ENCODE measurements at regions not wholly inside any gene's neighbourhood (a gene's known extent, or its start where the extent isn't known, plus 50 kb on each side); places are given as distances from the start of the nearest gene placed in this dataset.

- DNase-seq (ENCODE audit: low read depth in 3 of 3): no peak
These were observed 278.4 kb upstream of the SNX7 start for GRCh38 chr1:98382986-98383740.

DNA sequence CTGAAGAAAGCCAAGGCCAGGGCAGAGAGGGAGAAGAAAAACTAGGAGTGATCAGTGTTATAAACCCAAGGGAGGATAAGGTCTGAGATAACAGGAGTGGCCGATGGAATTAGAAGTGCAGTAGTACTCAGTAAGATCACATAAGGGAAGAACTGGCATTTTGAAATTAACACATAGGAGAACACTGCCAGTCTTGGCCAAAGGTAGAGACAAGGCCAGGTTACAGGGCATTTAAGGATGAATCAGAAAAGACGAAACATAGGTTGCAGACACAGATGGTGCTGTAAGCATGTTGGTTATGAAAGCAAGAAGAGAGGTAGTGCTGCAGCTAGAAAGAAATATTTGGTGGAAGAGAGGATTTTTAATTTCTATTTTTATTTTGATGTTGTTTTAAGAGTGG is 278.9 kb upstream of the SNX7 start:
- no peak for DNase-seq (ENCODE audit: low read depth in 3 of 3)

- DNase-seq (ENCODE audit: low read depth in 3 of 3): no peak
These were observed 287.4 kb upstream of the SNX7 start for GRCh38 chr1:98374098-98374497.

DNA sequence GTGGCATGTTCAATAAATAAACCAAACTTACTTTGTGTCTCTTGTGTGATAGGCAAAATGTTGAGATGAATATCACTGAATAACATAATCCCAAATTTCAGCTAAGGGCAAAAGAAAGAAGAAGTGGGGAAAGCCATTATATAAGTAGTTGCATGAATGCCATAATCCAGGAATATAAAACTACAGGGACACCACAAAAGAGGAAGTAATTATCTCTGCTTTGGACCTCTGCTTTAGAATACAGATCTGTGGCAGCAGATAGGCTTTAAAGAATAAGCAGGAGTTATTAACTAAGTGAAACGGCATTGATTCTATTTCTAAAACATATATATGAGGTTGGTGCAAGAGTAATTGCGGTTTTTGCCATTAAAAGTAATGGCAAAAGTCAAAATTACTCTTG is 288.5 kb upstream of the SNX7 start:
- no peak for DNase-seq (ENCODE audit: low read depth in 3 of 3)

- DNase-seq (ENCODE audit: low read depth in 3 of 3): no peak
These were observed 289.8 kb upstream of the SNX7 start for GRCh38 chr1:98371764-98372163.

GRCh38 chr1:98369463-98369862 is 292.1 kb upstream of the SNX7 start:
- no peak for DNase-seq (ENCODE audit: low read depth in 3 of 3)

DNA sequence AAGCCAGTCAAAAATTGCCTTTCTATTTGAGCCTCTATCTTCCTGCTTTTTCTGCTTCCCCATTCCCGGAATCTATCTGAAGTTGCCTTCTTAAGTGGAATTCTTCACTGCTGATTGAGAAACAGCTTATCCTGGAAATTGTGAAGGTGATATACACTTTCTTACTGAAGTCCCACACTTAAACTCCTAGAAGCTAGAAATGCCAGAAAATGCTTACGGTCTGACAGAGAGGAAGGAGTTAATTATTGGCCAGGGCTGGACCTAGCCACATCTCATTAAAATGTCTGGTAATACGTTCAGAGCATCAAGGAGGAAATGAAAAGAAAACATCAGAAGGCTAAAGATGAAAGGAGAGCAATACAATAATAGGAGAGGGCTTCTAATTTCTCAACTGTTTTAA is 292.5 kb upstream of the SNX7 start:
- no peak for DNase-seq (ENCODE audit: low read depth in 3 of 3)

DNA sequence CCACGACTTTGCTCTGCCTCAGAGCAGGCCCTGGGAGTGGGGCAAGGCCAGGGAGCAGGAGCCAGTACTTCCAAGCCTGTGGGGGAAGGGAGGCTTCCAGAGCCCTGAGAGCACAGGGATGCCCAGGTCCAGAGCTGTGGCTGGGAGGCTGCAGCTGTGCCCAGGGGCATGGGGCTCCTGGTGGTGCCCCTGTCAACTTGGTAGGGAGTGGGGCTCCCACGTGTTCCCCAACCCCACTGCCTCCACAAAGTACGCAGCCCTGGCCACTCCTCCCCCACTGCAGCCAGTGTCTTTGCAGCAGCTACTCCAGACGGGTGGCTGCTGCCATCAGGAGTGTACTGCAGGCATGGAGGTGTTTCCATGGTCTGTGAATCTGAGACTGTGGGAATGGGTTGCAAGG is 294.1 kb upstream of the SNX7 start:
- DNase-seq (ENCODE audit: low read depth in 3 of 3): no peak

DNA sequence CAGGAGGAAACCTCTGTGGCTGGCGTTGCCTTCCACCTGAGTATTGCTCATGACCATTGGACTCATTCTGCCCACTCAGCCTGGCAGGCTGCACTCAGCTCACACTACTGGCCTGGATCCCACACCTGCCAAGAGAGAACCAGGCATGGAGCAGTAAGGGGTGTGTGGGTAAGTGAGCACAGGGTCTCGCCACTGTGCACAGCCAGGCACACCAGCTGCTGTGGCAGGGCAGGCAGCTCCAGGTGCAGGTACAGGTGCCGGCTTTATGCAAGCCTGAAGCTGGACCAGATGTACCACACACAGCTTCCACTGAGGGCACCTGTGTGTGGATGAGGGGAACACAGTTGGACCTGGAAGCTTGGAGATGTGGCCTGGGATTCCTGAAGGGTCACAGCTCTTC is 295.2 kb upstream of the SNX7 start:
- DNase-seq (ENCODE audit: low read depth in 3 of 3): no peak

- DNase-seq (ENCODE audit: low read depth in 3 of 3): no peak
These were observed 297.0 kb upstream of the SNX7 start for GRCh38 chr1:98364544-98364943.

DNA sequence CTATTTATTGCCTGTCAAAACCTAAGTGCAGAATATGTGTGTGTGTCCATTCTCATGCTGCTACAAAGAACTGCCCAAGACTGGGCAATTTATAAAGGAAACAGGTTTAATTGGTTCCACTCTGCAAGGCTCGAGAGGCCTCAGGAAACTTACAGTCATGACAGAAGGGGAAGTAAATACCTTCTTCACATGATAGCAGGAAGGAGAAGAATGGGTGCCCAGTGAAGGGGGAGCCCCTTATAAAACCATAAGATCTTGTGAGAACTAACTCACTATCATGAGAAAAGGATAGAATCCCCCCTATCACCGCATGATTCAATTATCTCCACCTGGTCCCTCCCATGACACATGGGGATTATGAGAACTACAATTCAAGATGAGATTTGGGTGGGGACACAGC is 300.7 kb upstream of the SNX7 start:
- no peak for DNase-seq (ENCODE audit: low read depth in 3 of 3)

DNA sequence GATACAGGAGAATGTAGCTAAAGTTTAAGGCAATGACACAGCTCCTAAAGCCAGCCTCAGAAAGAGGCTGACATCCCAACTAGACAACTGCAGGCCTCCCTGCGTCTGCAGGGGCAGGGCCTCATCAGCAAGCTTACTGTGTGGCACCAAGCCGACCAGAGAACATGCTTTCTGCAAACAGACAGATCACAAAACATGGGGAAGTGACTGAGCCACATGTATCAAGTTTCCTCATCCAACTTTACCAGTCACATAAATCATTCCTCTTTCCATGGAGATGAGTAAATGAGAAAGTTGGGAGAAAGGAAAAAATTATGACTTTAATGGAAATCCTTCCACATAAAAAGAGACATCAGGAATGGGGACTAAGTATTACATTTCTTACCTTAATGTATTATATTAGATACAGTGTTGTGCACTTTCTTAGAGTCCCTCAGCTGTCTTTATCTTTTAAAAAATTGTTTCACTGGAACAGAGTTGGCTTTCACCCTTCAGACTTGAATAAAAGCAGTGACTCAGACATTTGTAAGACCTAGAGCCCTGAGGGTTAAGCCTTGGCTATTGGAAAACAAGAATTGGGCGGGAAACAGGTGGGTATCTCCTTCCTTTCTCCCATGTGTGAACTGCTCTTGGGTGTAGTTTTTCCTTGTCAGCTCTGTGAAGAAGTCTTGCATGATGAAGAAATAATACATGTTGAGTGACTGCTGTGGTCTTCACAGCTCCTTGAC is 305.7 kb upstream of the SNX7 start:
- DNase-seq (ENCODE audit: low read depth in 3 of 3): no peak

- DNase-seq (ENCODE audit: low read depth in 3 of 3): no peak
These were observed 309.1 kb upstream of the SNX7 start for GRCh38 chr1:98352378-98352777.

DNA sequence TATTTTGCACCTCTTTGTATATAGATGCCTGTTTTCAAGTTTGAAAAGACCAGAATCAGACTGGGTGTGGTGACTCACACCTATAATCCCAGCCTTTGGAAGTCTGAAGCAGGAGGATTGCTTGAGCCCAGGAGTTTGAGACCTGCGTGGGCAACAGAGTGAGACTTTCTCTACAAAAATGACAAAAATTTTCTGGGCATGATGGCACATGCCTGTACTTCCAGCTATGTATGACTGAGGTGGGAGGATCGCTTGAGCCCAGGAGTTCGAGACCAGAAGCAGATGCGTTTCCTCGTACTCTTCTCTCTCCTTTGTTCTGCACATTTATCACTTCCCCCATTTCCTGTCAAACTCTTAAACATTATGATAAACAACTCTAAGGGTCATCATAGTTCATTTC is 310.0 kb upstream of the SNX7 start:
- DNase-seq (ENCODE audit: low read depth in 3 of 3): no peak

- no peak for DNase-seq (ENCODE audit: low read depth in 3 of 3)
These were observed 316.1 kb upstream of the SNX7 start for GRCh38 chr1:98345417-98345816.

DNA sequence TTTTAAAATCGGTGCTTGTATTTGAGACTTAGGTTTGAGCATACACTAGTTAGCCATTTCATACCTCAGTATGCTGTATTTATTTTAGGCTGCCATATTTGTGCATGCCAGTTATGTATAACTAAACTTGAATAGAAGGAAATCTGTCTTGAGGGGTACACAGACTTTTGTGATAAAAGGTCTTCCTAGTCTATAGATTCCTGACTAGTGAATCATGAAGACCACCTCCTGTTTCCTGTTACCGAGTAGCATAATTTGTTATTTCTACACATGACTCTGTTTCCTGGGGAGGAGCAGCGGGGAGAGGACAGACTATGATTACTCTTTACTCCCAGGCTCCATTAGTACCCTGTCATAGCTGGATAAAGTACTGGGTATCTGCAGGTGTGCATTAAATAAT is 316.8 kb upstream of the SNX7 start:
- DNase-seq (ENCODE audit: low read depth in 3 of 3): no peak

- no peak for DNase-seq (ENCODE audit: low read depth in 3 of 3)
These were observed 319.0 kb upstream of the SNX7 start for GRCh38 chr1:98342566-98342965.

DNA sequence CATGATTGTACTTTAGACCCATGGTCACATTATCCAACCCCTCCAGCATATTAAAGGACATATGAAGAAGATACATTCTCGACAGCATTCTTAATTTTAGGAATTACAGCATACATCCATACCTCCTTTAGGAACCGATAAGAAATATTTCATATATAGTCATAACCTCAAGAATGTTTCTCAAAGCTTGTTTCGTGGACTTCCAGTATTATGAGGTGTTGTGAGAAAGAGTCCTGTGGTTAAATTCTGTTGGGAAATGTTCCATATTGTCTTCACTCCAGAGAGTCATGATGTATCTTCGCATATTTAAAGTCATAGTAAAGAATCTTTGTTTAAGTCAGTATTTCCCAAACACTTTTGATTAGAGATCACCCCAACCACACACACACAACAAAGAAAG is 321.0 kb upstream of the SNX7 start:
- no peak for DNase-seq (ENCODE audit: low read depth in 3 of 3)

GRCh38 chr1:98336472-98337083 is 324.9 kb upstream of the SNX7 start:
- no peak for DNase-seq (ENCODE audit: low read depth in 3 of 3)

DNA sequence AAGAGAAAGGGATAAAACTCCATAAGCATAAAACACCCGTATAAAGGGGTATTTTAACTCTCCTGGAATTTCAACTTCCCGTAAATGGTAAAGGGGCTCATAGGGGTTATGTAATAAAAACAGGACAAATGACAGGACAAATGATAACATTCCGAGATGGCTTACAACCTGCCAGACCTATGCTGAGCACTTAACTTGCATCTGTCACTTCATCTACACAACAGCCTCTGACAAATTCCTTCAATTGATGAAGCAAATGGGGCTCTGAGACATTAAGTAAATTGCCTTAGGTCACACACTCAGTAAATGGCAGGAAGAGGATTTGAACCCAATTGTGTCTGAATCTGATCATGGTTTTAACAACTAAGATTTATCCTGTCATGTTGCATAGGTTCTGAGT is 327.6 kb upstream of the SNX7 start:
- no peak for DNase-seq (ENCODE audit: low read depth in 3 of 3)

DNA sequence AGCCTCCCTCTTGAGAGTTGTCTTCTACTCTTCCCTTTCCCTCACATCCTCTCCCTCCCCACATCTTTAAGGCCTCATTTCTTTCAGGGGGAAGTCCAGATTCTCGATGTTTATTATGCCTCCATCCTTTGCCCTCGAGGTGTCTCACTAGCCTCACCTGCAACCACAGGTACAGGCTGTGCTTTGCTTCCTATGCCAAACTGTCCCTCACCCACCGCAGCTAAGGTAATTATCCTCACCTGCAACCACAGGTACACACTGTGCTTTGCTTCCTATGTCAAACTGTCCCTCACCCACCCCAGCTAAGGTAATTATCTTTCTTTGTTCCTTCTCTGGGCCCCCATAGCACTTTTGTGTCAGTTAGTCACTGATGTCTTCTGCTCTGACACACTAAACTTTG is 328.1 kb upstream of the SNX7 start:
- DNase-seq (ENCODE audit: low read depth in 3 of 3): no peak

GRCh38 chr1:98331718-98332311 is 329.7 kb upstream of the SNX7 start:
- DNase-seq (ENCODE audit: low read depth in 3 of 3): no peak

GRCh38 chr1:98331243-98331642 is 330.3 kb upstream of the SNX7 start:
- no peak for DNase-seq (ENCODE audit: low read depth in 3 of 3)

All from stimulated activated CD4-positive, alpha-beta T cell treated with anti-CD3 and anti-CD28 coated beads, TNF-alpha, amount 100 ng/mL, for 4 hours (primary cell).